Caki2 (cell line): ENCODE measurements at regions not wholly inside any gene's neighbourhood (a gene's known extent, or its start where the extent isn't known, plus 50 kb on each side); places are given as distances from the start of the nearest gene placed in this dataset.

Experiments
- DNase-seq: peaks from one replicate; pipeline ENCODE4 v3.0.0-alpha.2; 2015; ENCODE audit warnings: low read depth
- in situ Hi-C: cut with HindIII; loops from 2 replicates; pipeline ENCODE4 v1.10.0; 2016; ENCODE audit warnings: low sequenced_read_pairs, low pct_unique_long_range_greater_than_20kb, mixed read lengths

DNA sequence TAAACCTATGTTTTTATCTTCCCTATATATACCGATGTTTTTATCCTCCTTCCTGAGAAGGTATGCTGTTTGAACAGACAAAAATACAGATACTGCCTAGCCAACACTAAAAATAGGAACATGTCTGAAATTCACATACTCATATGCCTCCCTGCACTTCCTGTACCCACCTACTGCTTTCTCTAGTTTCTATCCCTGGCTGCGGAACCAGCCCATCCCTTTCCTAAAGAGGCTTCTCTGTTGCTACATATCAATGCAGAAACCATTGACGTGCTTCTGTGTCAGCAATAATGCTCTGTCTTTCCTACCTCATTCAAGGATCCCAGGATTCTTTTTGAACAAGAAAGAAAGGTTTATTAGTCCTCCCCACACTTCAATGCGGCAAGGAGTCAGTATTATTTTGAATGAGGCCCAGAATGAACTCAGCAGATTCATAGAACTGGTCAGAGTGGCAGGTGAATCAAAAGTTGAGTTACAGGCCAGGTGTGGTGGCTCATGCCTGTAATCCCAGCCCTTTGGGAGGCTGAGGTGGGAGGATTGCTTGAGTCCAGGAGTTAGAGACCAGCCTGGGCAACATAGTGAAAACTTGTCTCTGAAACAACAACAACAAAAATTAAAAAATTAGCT lies 67.8 kb upstream of the NAP1L1 start:
- in situ Hi-C loops, result no loop called here
- no peak for DNase-seq

DNA sequence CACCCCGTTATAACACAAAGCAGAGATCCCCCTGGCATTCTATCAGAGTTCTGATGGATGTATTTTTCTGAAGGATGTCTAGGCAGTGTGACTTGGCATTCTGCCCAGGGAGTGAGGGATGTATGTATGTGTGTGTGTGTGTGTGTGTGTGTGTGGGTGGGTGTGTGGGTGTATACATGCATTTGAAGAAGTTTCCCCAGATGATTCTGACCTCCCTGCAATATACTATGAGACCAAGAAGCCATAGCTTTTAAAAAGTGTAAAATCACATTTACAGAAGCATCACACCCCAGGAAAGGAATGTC lies 59.7 kb upstream of the NAP1L1 start:
- in situ Hi-C loops, result no loop called here

DNA sequence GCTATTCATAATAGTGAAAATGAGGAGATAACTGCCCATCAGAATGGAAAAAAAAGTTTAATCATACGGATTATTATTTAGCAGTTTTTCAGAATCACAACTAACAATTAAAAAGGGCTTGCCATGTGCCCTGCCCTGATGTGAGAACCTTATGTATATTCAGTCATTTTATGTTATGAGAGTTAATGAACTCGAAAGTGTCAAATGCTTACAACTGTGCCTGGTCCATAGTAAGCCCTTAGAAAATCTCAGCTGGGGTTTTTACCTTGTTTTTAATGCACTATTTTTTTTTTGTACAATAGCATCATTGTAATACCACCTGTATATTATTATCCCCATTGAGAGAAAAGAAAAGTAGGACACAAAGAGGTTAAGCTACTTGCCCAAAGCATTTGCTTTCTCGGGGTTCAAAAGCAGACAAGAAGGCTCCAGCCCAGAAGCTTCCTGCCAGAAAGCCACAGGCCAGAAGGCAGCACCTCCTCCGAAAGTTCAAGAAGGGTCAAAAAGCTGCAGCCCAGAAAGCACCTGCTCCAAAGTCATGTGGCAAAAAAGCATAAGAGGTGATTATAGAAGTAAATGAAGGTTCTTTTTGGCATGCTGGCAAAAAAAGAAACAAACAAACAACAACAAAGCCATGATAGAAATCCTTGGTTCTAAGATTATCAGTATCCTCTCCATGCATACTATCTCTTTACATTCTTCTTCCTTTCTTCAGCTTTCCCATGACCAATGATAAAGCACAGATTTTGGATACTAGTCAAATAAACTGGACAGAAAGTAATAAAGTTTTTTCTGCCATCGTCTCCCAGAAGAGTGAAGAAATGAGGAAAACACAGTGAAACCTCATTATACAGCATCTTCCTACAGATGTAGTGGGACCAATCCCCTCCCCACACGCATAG lies 59.1 kb upstream of the NAP1L1 start:
- in situ Hi-C loops, result no loop called here
- no peak for DNase-seq

More for the DNA sequence above, 59.7 kb upstream of the NAP1L1 start:
- peak; percentile 31 for DNase-seq

DNA sequence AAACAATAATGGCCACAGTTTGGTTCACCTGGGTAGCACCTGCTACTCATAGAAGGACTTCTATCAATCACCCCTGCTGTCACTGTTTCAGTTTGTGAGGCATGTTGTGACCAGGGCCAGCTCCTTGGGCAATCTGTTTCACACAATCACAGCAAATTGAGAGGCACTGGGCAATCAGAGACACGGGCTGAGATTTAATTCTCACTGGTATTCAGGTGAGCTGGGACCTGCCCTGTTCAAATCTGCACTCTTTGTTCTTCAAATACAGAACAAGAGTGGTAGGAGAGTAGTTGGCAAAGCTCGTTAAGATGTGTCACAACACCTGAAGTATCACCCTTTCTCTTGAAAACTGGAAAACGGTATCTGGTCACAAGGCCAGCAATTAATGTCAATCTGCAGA lies 57.8 kb upstream of the NAP1L1 start:
- in situ Hi-C loops, result no loop called here
- no peak for DNase-seq

DNA sequence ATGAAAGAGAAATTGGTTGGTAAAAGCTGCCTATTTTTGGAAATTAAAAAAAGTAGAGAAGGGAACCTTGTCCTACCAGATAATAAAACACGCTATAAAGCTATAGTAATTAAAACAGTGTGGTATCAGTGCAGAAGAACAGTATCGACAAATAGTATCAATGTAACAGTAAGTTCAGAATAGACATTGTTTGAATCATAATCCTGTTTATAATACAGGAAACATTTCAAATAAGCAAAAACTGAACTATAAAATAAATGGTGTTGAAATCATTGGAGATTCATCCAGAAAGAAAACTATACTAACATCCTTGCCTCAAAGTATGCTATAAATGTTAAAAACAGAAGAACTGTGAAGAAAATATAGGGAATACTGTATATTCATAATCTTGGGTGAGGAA lies 54.2 kb upstream of the NAP1L1 start:
- DNase-seq, result no peak
- in situ Hi-C loops, result no loop called here

DNA sequence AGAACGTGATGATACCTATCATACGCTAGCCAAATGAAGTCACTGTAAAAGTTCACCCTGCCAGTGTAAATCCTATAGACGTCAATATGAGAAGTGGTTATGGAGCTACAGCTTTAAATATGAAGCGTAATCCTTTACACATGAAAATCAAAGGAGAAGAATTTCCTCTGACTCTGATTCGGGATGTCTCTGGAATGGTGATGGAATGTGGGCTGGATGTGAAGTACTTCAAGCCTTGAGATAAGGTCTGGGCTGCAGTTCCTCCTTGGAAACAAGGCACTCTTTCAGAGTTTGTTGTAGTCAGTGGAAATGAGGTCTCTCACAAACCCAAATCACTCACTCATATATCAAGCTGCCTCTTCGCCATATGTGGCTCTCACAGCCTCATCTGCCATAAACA lies 53.1 kb upstream of the NAP1L1 start:
- no peak for DNase-seq
- in situ Hi-C loops, result no loop called here

DNA sequence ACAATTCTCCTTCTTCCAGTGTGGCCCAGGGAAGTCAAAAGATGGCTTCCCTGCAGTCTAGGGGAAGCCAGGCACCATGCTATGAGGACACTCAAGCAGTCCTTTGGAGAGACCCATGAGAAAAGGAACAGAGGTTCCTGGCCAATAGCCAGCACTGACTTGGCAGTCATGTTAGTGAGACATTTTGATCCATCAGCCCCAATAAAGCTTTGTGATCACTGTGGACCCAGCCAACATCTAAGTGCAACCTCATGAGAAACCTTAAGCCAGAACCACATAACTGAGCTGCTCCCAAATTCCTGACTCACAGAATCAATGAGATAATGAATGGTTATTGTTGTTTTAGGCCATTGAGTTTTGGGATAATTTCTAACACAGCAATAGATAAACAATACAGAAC lies 51.0 kb upstream of the NAP1L1 start:
- no peak for DNase-seq
- in situ Hi-C loops, result no loop called here
